Superior temporal gyrus (tissue), 1 donor: ENCODE measurements at regions not wholly inside any gene's neighbourhood (a gene's known extent, or its start where the extent isn't known, plus 50 kb on each side); places are given as distances from the start of the nearest gene placed in this dataset.

Experiments
- DNase-seq: peaks from one replicate; pipeline ENCODE4 v3.0.0-alpha.2; 2016; ENCODE audit errors: extremely low spot score

DNA sequence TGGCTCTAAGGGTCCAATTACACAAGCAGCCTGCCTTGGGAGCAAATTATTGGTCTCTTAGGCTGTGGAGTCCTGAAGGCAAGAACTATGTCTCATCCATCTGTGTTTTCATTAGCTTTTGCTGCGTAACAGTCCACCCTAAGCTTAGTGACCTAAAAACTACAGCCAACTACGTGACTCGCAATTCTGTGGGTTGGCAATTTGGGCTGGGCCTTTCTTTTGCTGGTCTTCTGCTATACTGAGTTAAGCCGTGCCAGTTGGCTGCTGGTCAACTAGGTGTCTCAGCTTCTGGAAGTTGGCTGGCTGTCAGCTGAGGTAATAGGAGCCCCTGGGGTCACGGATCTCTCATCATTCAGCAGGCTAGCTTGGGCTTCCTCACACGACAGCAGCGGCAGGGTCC lies 205.6 kb upstream of the S100G start:
- no peak for DNase-seq

DNA sequence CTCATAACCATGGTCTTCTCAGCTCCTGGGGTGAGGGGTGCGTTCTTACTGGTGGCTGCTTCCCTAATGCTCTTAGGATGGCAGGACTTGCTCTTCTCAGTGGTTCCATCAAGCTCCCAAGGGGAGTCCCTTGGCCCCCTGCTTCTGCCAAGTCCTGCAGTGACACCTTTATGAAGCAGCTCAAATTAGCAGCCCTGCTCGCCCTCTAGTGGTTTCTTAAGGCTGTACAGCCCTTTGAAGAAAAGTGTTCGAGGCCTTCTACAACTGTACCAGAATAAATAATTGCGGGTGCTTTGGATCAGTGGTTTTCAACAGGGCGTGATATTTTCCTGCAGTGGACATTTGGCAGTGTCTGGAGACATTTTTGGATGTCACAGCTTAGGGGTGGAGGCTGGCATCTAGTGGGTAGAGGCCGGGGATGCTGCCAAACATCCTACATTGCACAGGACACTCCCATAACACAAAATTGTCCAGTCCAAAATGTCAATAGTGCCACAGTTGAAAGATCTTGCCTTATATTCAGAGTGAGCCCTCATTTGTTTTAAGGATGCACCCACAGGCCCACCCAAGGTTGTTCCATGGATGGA lies 204.7 kb upstream of the S100G start:
- DNase-seq, result peak; percentile 12

DNA sequence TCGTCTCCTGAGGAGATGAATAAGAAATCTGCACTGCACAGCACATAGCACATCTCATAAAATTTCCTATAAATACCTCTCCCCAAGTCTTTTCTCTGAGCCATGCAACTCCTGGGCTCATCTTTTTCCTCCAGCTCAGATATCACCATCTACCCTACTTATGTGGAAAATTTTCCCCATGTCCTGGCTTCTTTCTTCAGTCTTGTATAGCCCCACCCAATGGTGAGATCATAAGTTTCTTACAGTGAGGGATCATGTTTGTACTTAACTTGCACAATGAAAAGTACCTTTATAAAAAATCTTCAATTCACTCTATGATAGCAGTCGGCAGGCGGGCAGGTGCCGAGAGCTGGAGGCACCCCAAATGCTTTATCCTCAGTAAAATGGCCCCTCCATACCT lies 198.6 kb upstream of the S100G start:
- no peak for DNase-seq

DNA sequence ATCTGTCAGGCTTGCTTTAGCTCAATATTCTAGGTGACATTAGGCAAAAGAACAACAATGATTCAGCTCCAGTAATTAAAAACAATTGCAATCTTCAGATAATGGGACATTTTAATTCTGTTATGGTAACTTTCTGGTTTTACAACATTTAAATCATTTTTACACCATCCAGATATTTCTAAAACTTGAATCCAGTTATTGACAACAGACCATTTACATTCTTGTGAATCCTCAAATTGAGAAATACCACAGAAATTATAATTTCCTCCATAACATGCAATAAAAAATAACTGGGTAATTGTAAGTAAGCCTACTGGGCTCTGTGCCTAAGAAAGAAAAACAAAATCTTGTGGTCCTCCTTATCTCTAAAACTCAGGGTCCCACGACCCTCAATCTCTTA lies 195.0 kb upstream of the S100G start:
- DNase-seq, result no peak

DNA sequence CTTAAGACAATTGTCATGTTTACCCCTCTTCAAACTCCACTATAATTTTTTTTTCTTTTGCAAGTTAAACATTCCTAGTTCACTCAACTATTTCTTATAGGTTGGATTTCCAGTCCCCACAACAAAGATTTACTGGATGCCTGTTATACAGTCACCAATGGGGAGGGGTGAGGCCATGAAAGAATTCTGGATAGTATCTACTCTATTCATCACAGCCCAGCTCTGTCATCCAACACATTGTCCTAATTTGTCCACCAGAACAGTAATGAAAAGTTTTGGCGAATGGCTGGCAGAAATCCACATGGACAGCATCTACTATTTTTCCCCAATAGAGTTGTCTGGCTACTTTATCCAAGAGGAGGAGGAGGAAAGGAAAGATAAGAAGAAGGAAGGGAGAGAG lies 192.7 kb upstream of the S100G start:
- no peak for DNase-seq

DNA sequence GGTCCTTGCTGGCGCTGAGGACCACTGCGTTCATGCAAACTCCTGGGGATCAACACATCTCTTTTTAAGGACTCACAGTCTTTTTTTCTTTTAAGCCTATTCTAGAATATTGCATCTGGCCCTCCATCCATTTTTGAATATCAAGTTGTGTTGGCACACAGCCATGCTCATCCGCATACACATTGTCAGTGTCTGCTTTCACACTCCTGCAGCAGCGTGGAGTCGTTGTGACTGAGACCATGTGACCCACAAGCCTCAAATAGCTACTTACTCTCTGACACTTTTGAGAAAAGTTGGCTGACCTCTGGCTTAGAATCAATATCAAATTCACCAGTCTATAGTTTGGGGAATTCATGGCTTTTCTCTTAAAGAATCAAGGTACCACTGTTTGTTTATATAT lies 191.8 kb upstream of the S100G start:
- DNase-seq, result no peak

DNA sequence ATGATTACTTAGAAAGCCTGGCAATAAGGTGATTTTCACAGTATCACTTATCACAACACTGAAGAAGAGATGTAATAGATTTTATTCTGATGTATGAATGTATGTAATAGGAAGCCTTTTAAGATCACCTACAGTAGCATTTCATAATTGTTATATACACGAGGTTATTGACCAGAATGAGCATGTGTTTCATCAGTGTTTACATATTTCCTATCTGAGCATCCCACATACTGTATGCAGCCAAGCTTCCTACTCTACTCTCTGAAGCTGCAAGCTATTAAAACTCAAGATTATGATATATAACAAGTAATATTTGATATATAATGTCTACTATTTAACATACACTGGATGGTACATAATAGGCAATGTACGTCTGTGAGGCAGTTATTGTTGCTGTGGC lies 190.9 kb upstream of the S100G start:
- no peak for DNase-seq

DNA sequence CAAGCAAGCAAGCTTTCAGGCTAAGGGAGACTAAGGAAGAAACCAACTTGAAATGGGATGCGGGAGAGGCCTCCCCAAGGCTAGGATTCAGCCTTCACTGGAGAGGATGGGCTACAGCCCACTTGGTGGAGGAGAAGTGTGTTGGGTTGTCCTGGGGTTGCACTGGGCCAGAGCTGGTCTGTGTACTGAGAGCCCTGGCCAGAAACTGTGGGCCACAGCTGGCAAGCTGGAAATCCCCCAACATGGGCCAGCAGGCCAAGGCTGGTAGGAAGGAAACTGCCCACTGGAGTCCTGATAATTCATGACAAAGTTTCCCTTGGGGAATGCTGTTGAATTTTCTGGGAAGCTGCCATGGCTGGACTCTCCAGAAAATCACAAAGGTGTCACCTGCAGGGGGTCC lies 188.0 kb upstream of the S100G start:
- DNase-seq, result no peak

DNA sequence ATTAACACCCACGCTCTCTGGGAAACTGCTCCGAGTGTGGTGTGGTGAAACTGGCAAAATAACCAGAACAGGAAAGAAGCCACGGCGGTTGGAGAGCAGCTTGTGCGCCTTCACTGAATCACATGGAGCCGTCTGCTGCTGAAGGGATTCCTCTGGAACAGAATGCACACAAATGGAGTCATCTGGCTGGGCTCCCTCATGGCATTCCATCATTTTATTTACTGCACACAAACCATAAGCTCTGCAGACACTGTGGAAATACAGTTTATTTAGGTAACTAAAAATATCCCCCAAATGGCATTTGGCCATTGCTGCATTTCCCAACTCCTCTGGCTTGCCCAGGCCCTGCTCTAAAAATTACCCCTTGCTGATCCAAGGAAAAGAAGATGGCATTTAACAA lies 187.0 kb upstream of the S100G start:
- DNase-seq, result no peak

DNA sequence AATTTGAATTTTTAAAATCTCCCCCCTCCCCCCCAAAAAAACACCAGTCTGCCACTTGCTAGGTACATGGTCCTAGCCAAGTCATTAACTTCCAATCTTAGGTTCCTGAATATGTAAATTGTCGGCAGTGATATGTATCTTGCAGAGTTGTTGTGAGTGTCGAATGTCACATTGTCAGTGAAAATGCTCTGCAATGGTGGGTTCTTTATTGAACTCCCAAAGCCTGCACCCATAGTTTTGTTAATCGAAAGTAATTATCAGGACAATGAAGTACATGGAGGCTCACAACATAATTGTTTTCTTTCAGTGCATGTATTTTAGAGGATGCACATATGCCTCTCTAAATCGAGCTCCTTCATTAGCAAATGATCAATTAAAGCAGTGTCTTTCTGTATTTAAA lies 185.6 kb upstream of the S100G start:
- no peak for DNase-seq

DNA sequence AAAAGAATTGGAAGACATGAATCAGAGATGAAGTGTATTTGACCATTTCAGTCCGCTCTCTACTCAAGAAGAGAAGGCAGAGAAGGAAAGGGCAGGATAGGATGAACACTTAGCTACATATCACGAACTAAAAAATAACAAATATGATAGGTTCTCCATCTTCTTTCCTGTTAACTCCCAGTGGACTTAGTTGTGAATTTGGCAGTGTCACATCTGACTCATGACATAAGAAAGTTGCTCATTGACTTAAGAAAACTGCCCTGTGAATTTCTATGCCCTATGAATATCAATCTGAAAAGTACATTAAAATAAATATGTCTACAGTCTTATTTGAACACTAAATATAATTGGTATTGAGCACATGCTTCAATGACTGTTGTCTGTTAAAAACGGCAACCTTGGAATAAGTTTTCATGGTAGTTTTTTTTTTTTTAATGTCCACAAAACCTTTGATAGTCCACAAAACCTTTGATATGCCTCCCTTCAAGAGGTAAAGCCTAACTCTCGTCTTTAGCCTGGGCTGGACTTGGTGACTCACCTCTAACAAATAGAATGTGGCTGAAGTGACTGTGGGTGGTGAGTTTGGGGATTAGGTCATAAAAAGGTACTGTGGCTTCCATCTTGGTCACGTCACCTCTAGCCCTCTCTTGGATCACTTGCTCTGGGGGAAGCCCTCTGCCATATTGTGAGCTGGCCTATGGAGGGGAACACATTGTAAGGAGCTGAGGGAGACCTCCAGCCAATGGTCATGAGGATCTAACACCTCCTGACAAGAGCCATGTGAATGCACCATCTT lies 184.7 kb upstream of the S100G start:
- DNase-seq, result no peak

DNA sequence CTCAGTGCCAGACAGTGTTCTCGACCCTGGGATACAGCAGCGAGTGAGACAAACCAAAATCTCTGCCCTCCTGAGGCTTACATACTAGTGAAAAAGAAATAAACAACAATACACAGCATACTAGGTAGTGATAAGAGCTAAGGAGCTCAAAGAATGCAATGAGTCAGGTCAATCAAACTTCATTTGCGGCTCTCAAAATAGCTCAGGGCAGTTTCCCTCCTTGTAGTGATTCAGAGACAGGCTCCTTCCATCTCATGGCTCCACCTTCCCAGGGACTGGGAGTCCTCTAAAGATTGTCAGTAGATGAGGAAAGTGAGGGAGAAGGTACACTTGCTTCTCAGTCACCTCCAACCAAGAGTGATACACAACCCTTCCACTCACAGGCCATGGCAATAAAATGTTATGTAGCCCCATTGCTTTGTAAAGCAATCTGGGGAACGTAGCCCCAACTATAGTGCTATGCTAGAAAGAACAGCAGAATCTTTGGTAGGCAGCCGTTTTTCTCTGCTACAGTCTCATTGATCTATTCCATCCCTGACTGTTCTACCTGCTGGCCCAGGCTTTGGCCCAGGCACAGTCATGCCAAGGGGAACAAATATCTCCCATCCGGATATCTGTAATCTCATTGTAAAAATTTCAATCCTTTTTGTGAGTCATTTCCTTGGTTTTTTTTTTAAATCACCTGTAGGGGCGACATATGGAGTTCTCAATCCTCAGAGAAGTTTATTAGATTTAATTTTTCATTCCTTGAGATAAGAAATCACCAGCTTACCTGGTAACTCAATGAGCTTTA lies 183.1 kb upstream of the S100G start:
- no peak for DNase-seq

DNA sequence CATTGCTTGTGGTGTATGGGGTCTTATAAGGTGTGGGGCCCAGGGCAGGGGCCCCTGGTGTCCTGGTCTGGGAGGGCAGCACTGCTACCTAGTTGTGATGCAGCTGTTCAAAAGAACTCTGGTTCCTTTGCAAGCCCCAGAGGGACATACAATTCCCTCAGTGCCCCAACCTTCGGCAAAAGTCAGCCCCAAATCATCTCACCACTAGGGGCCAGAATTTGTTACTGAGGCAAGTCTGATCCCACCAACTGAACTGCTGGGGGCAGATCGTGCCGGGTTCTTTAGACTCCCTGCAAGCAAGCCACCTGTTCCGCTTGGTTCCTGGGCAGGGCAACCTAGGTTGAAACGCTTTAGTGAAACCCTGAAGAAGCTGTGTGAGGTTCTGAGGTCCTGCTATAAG lies 180.1 kb upstream of the S100G start:
- no peak for DNase-seq

DNA sequence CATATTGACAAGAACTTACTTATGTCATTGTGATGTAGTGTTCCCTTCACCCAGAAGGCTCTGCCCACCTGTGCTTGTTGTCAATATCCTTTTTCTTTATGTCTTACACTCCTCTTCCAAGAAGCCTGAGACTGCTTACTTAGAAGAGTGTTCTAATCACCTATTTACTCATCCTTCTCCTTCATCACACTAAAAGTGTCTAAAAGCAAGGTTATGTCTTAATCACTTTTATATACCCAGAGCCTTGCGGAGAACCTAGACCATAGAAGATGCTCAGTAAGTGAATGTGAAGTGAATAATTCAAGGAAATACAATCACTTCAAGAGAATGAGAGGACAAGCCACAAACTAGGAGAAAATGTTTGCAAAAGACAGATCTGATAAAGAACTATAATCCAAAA lies 177.6 kb upstream of the S100G start:
- DNase-seq, result no peak

DNA sequence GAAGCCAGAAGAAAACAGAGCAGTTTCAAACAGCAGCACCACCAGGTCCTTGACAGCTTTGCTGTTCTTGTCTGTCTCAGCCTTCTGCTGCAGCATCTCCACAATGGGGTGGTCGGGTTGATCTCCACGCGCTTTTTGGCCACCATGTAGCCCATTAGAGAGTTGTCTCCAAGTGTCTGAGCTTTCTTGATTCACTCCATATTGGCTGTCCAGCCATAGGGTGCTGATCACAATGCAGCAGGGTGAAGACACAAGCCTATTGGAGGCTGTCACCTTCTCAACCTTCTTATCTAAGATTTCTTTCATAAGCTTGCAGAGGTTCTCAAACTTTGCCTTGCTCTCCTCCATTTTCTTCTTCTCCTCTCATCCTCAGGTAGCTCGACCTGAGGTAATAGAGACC lies 175.4 kb upstream of the S100G start:
- no peak for DNase-seq

DNA sequence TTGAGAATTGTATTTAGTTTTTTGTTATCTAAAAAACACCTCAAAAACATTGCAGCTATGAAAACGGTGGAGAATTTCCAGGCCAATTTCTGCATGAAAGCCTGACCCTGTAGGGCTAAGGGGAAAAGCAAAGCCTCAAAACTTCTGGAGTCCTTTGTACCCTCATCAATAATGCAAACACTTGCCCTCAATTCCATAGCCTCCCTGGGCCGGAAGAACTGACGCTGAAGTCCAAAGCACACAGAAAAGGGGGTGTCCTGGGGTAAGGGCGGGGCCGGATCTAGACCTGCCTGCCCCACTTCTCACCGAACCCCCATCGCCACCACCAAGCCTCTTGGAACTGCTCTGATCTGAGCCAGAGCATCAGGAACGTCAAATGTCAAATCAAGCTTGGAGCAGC lies 173.9 kb upstream of the S100G start:
- DNase-seq, result no peak

DNA sequence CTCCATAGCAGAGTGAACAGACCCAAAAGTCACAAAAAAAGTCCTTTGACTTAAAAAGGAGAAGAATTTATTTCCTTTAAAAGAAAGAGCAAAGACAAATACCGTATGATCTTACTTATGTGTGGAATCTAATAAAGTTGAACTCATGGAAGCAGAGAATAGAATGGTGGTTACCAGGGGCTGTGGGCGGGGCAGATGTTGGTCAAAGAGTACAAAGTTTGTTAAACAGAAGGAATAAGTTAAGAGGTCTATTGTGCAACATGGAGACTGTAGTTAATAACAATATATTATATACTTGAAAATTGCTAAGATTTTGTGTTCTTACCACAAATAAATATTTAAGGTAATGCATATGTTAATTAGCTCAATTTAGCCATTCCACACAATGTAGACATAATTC lies 173.3 kb upstream of the S100G start:
- DNase-seq, result no peak

DNA sequence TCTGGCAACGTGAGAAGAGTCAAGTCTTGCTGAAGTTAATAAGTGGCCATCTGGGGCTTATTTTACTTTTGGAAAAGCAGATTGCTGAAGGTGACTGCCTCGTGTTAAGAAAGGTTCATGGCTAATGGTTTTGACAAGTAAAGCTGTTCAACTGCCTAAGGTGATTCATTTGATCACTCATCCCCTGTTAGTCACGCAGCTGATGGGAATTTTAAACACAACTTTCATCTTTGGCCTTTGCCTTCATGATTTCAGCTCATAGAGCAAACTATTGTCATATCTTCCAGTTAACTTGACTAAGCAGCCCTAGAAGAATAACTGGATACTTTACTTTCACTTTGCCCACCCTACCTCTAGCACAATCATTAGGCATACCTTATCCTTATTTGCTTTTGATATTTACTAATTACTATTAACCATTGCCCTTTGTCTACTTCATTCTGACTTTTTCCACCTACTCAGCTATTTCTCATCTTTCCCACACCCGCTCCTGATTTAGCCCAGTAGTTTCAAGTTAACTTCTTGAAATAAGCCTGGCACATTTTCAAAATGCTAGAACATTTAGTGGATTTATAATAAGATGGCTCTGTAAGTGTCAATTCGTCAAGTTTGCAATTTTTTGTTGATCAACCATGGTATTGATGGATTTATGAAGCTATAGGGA lies 170.6 kb upstream of the S100G start:
- DNase-seq, result no peak

DNA sequence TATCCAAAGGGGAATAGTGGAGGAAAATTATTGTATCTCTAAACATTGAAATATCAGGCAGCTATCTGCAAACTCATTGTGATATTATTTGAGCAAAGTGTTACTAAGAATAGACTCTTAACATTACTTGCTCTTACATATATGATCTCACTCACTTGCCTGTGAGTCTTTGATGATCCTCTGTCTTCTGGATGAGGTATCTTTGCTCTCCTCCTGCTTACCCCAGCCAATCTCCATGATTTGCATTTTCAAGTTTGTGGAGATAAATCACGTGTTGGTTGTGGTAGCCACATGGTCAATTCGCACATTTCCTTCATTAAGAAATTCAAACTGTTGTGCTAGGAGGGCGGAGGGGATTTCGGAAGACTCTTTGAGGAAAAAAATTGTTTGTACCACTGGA lies 169.9 kb upstream of the S100G start:
- no peak for DNase-seq

DNA sequence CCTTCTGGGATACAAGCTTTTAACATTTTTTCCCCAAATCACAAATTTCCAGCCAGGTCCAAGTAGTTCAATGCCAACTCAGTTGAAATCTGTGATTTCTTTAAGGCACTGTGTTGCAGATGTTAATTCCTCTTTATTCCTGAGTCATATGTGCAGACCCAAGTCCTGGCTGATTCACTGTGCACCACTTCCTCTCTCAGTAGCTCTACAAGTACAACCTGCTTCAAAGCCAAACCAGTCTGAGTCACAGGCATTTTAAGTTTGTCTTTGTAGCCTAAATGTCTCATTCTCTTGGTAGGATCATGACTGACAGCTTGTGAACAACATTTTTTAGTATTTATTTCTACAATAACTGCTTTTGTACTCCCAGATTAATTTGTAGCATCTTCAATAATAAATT lies 165.6 kb upstream of the S100G start:
- DNase-seq, result peak; percentile 22

DNA sequence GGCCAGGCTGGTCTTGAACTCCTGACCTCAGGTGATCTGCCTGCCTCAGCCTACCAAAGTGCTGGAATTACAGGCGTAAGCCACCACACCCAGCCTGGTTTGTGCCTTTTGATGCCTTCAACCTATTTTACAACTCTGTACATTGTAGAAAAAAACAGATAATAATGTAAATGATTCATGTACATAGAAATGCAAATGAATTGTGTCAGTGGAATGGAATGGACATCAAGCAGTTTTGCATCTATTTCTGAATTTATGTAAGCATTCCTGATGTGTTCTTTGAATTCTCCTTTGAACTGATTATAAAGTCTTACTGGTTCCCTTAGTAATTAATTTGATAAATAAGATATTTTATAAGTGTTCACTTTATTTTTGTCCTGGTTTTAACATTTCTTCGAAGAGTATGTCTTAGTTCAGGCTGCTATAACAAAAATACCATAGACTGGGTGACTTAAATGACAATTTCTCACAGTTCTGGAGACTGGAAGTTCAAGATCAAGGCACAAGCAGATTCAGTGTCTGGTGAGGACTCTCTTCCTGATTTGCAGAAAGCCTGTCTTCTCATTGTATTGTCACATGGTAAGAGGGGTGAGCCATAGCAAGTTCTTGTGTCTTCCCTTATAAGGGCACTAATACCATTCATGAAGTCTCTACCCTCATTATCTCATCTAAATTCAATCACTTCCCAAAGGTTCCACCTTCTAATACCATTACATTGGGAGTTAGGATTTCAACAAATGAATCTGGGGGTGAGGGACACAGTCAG lies 162.2 kb upstream of the S100G start:
- no peak for DNase-seq

DNA sequence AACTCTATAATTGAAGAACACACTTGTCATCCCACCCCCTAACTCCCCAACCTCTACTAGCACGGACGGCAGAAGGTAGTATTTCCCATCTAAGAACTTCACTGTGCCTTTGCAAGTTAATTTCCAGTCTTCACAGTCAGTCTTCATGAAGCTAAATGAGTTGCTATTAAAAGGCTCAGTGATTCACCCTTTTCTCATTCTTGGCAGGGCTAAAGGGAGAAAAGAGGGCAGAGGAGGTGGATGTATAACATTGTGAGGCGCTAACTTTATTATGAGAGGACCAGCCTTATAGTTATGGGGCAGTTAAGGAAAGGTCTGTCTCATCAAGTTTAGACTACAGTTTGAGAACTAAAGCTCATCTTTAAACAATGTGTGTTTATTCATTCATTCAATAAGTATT lies 161.0 kb upstream of the S100G start:
- peak; percentile 10 for DNase-seq
